ENCODE measurements at regions not wholly inside any gene's neighbourhood (a gene's known extent, or its start where the extent isn't known, plus 50 kb on each side); places are given as distances from the start of the nearest gene placed in this dataset.

DNA sequence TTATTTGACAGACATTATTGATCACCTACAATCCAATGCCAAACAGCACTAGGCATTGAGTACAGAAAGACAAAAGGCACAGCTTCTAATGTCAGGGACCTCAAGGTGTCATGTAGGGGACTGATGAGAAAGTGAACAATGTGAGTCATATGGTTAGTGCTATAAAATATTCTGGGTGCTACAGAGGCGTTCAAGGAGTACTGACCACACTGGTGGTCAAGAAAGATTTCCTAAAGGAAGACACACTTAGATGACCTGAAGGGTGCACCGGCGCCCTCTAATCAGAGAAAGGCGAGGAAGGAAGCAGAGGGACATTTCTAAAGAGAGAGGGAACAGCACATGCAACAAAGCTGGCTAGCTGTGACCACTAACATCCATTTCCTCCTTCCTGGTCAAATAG lies 64.9 kb upstream of the F3 start:
- TF ChIP-seq, protein P1, sequence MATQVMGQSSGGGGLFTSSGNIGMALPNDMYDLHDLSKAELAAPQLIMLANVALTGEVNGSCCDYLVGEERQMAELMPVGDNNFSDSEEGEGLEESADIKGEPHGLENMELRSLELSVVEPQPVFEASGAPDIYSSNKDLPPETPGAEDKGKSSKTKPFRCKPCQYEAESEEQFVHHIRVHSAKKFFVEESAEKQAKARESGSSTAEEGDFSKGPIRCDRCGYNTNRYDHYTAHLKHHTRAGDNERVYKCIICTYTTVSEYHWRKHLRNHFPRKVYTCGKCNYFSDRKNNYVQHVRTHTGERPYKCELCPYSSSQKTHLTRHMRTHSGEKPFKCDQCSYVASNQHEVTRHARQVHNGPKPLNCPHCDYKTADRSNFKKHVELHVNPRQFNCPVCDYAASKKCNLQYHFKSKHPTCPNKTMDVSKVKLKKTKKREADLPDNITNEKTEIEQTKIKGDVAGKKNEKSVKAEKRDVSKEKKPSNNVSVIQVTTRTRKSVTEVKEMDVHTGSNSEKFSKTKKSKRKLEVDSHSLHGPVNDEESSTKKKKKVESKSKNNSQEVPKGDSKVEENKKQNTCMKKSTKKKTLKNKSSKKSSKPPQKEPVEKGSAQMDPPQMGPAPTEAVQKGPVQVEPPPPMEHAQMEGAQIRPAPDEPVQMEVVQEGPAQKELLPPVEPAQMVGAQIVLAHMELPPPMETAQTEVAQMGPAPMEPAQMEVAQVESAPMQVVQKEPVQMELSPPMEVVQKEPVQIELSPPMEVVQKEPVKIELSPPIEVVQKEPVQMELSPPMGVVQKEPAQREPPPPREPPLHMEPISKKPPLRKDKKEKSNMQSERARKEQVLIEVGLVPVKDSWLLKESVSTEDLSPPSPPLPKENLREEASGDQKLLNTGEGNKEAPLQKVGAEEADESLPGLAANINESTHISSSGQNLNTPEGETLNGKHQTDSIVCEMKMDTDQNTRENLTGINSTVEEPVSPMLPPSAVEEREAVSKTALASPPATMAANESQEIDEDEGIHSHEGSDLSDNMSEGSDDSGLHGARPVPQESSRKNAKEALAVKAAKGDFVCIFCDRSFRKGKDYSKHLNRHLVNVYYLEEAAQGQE (IDR thresholded peaks at IDR 0.05; ENCODE audit: insufficient read depth in 1 of 2, low read depth in 2 of 2, low read length in 2 of 2) = no peak
- TF ChIP-seq SIN3A (IDR thresholded peaks at IDR 0.05; ENCODE audit: borderline replicate concordance, insufficient read depth, low read length) (no peak), POLR2AphosphoS5 (IDR thresholded peaks at IDR 0.05; ENCODE audit: low read depth, low read length) (no peak)
